Transverse colon (tissue), 4 donors: ENCODE measurements at regions not wholly inside any gene's neighbourhood (a gene's known extent, or its start where the extent isn't known, plus 50 kb on each side); places are given as distances from the start of the nearest gene placed in this dataset.

Source experiments
- DNase-seq: peaks from one replicate; pipeline ENCODE4 v3.0.0-alpha.2; 2019
- H3K27ac ChIP-seq, 4 donors: fragments of 200-600 bp; sonication (generic); 2 replicates each; pipeline ENCODE4 v1.5.1; 2016 to 2018; ENCODE audit warnings: inconsistent platforms in 4 of 4
- H3K27me3 ChIP-seq: fragments of 200-600 bp; sonication (generic); 2 replicates; pipeline ENCODE4 v1.5.1; 2017; ENCODE audit warnings: inconsistent platforms
- H3K36me3 ChIP-seq, 4 donors: fragments of 200-600 bp; sonication (generic); 2 replicates each; pipeline ENCODE4 v1.5.1; 2017 to 2019; ENCODE audit warnings: inconsistent platforms in 4 of 4
- H3K4me1 ChIP-seq, 4 donors: fragments of 200-600 bp; sonication (generic); 2 replicates each; pipeline ENCODE4 v1.5.1; 2017 to 2020; ENCODE audit warnings: inconsistent platforms in 4 of 4
- H3K4me3 ChIP-seq, 4 donors: fragments of 200-600 bp; sonication (generic); 1 replicate in 1 of 4; 2 replicates in 3 of 4; pipeline versions ENCODE4 v1.5.1 to v1.6.1; 2017 to 2019; ENCODE audit warnings: inconsistent platforms in 4 of 4
- H3K9me3 ChIP-seq, 2 donors: fragments of 200-600 bp; sonication (generic); 2 replicates each; pipeline ENCODE4 v1.5.1; 2017 to 2019; ENCODE audit warnings: inconsistent platforms in 2 of 2
- EP300 ChIP-seq: sonication (generic); formaldehyde crosslinking; IDR thresholded peaks from one replicate; pipeline ENCODE4 v1.6.1; 2017; ENCODE audit warnings: antibody characterized with exemption, low read depth
- POLR2A ChIP-seq: fragments of 450-650 bp; IDR thresholded peaks from one replicate; pipeline ENCODE4 v1.6.1; 2016; ENCODE audit warnings: antibody characterized with exemption, mild to moderate bottlenecking, moderate library complexity
- POLR2AphosphoS5 ChIP-seq, 3 donors: sonication (generic); formaldehyde crosslinking; IDR thresholded peaks; one replicate each; pipeline ENCODE4 v1.6.1; 2016; ENCODE audit warnings: antibody characterized with exemption in 3 of 3
- WGBS, 2 donors: methylation state at CpG; one replicate each; pipeline ENCODE4 v1.1.5; 2018; ENCODE audit warnings: low coverage in 1 of 2; 5-methylcytosine and 5-hydroxymethylcytosine counted together
- in situ Hi-C, 4 donors: fragments of 200-750 bp; cut with MboI; loops; one replicate each; pipeline versions ENCODE4 v1.15.0 to v1.15.1; 2017; ENCODE audit warnings: low sequenced_read_pairs in 3 of 4, low pct_ligation_motif_present in 1 of 4, low pct_unique_long_range_greater_than_20kb in 1 of 4
- intact Hi-C: fragments of 100-400 bp; cut with DNase I; formaldehyde crosslinking; loops from one replicate; pipeline ENCODE4 v1.15.1; 2023; ENCODE audit warnings: low total_unique reads
- TF ChIP-seq, protein P1 (sequence below), 5 experiments: fragments of 200-600 bp in 3 of 5; fragments of 450-650 bp in 2 of 5; sonication (generic) in 3 of 5; IDR thresholded peaks; 1 replicate in 2 of 5; 2 replicates in 3 of 5; pipeline ENCODE4 v1.5.1; 2016 to 2017; ENCODE audit warnings: antibody characterized with exemption in 5 of 5, inconsistent platforms in 3 of 5, mild to moderate bottlenecking in 2 of 5, moderate library complexity in 1 of 5

DNA sequence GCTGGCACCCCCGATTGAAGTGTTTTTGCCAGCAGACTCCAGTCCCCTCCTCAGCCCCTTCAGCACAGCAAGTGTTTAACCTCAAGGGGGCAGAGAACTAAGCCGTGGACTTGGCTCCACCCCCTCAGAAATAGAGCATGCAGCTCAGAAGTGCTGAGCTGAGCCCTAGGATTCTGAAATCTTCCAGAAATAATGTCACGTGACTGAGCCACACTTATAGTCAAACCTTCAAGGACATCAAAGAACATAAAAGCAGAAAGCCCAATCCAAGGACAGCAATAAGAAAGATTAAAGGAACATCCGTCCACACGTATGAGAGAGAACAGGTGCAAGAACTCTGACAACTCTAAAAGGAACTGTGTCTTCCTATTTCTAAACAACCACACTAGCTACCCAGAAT, 317.7 kb upstream of the LRFN5 start:
- H3K36me3 ChIP-seq: no peaks in the 10 kb centered on the region
- no peak for DNase-seq
- no peaks in the 10 kb centered on the region for H3K27me3 ChIP-seq
- no peak overlapping the region for H3K27ac ChIP-seq
- no peaks in the 10 kb centered on the region for H3K9me3 ChIP-seq
- TF ChIP-seq, protein P1, sequence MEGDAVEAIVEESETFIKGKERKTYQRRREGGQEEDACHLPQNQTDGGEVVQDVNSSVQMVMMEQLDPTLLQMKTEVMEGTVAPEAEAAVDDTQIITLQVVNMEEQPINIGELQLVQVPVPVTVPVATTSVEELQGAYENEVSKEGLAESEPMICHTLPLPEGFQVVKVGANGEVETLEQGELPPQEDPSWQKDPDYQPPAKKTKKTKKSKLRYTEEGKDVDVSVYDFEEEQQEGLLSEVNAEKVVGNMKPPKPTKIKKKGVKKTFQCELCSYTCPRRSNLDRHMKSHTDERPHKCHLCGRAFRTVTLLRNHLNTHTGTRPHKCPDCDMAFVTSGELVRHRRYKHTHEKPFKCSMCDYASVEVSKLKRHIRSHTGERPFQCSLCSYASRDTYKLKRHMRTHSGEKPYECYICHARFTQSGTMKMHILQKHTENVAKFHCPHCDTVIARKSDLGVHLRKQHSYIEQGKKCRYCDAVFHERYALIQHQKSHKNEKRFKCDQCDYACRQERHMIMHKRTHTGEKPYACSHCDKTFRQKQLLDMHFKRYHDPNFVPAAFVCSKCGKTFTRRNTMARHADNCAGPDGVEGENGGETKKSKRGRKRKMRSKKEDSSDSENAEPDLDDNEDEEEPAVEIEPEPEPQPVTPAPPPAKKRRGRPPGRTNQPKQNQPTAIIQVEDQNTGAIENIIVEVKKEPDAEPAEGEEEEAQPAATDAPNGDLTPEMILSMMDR (IDR thresholded peaks at IDR 0.05): no peak
- no peak for TF ChIP-seq POLR2AphosphoS5 (IDR thresholded peaks at IDR 0.05)
- TF ChIP-seq POLR2A: no peak
- TF ChIP-seq EP300: no peak
- no peaks in the 10 kb centered on the region for H3K4me1 ChIP-seq
- WGBS, 2 donors: 60 to 72% methylated on average over 3 to 5 of the region's 5 CpGs
- in situ Hi-C loops (no loop called here), intact Hi-C loops (no loop called here)
- no peak overlapping the region for H3K4me3 ChIP-seq

DNA sequence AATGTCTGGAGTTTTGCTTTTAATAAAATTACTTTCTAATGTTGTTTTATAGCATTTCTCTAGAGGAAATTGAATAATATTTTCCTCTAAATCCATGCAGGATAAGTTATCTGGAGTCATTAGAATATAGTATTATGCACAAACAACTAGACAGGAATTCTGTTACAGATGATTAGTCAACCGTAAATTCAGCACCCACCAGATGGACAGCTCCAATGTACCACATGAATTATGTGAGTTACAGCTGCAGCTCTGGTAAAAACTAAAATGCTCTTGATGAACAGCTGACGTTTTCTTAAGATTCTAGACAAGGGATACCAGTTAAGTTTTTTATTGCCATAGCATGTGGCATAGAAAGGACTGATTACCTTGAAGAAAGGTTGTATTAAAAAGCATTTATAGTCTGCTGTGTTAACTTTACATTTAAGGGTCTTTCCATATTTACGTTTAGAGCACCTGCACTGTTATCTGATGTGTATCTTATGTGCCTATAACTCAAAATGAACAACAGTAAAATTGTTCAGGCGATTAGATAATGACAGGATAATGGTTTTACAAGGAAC, 321.4 kb upstream of the LRFN5 start:
- Histone ChIP-seq H3K9me3 (no peaks in the 10 kb centered on the region), H3K4me3 (no peak overlapping the region), H3K4me1 (no peaks in the 10 kb centered on the region), H3K36me3 (no peaks in the 10 kb centered on the region), H3K27ac (no peak overlapping the region), H3K27me3 (no peaks in the 10 kb centered on the region)
- TF ChIP-seq POLR2A: no peak
- no peak for TF ChIP-seq POLR2AphosphoS5 (IDR thresholded peaks at IDR 0.05)
- TF ChIP-seq, protein P1 (IDR thresholded peaks at IDR 0.05): no peak
- TF ChIP-seq EP300: no peak
- intact Hi-C loops (no loop called here), in situ Hi-C loops (no loop called here)
- 19 to 23% methylated on average over 4 of the region's 4 CpGs for WGBS, 2 donors
- no peak for DNase-seq

DNA sequence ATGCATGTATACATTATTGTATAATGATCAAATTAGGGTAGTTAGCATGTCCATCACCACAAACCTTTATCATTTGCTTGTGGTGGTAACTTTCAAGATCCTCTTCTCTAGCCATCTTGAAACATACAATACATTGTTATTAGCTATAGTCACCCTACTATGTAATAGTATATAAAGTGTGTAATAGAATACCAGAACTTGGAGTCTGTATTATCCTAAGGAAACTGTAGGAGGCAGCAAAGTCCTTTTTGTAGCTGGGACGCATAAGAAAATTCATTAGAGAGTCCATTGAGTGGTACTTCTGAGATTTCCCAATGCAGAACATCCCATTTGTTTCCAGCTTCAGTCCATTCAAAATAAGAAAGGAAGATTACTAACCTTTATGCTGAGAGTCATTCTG, 325.9 kb upstream of the LRFN5 start:
- H3K36me3 ChIP-seq: no peaks in the 10 kb centered on the region
- DNase-seq: no peak
- in situ Hi-C loops (no loop called here), intact Hi-C loops (no loop called here)
- no peak overlapping the region for H3K4me3 ChIP-seq
- no peaks in the 10 kb centered on the region for H3K4me1 ChIP-seq
- WGBS, 2 donors: 39% methylated on average over 1 of the region's 1 CpG; no CpG with 5 or more reads in 1 of the 2 donors
- no peaks in the 10 kb centered on the region for H3K27me3 ChIP-seq
- no peak overlapping the region for H3K27ac ChIP-seq
- no peak for TF ChIP-seq POLR2AphosphoS5 (IDR thresholded peaks at IDR 0.05)
- TF ChIP-seq, protein P1 (IDR thresholded peaks at IDR 0.05): peak in 1 of 5 experiments; percentile 7
- no peaks in the 10 kb centered on the region for H3K9me3 ChIP-seq

DNA sequence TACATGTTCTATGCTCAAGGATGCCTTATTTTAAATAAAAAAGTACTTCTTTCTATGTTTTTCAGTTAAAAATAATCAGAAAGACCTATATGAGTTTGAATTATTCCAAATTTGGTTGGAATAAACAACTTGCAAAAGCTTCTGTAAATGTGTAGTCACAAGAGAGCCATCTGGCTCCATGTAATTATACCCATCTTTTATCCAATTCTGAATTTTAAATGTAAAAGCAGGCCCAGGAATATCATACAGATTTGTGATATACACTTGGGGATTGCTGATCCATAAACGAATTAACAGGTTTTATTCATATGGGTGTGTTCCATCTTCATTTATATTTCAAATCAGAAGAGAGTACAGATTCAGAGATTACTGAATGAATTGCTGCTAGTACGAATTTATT, 329.2 kb upstream of the LRFN5 start:
- no peak overlapping the region for H3K27ac ChIP-seq
- H3K4me1 ChIP-seq: no peaks in the 10 kb centered on the region
- TF ChIP-seq EP300 (no peak), POLR2AphosphoS5 (IDR thresholded peaks at IDR 0.05) (no peak), POLR2A (no peak)
- TF ChIP-seq, protein P1 (IDR thresholded peaks at IDR 0.05): no peak
- in situ Hi-C loops (no loop called here), intact Hi-C loops (no loop called here)
- no peak for DNase-seq
- no peaks in the 10 kb centered on the region for H3K9me3 ChIP-seq
- 56 to 60% methylated on average over 2 of the region's 2 CpGs for WGBS, 2 donors
- H3K36me3 ChIP-seq: no peaks in the 10 kb centered on the region
- no peaks in the 10 kb centered on the region for H3K27me3 ChIP-seq
- no peak overlapping the region for H3K4me3 ChIP-seq
